Endothelial cell of umbilical vein (primary cell): ENCODE measurements at regions not wholly inside any gene's neighbourhood (a gene's known extent, or its start where the extent isn't known, plus 50 kb on each side); places are given as distances from the start of the nearest gene placed in this dataset.
"Not testable (repeated sequence)": the region's sequence is repeated elsewhere in the genome, so short reads cannot be mapped to it uniquely, and the experiment has no call there.

Experiments used
- BruUV-seq: library from RNA; stranded (reverse); fragments of 400-500 nt; replicated peaks from 2 replicates; lab custom pipeline; 2021; lab: Mats Ljungman, UMichigan
- CTCF ChIA-PET: fragments of 300-600, 350-600 bp; sonication (Branson Sonifier 250); formaldehyde crosslinking; loops from one replicate; lab custom pipeline; 2021; ENCODE audit warnings: antibody characterized with exemption, inconsistent platforms; lab: Charles Lee
- POLR2A ChIA-PET: fragments of 300-600, 350-600 bp; sonication (Branson Sonifier 250); formaldehyde crosslinking; loops from one replicate; lab custom pipeline; 2021; ENCODE audit warnings: antibody characterized with exemption, inconsistent platforms; lab: Charles Lee
- DNase-seq: peaks from one replicate; pipeline ENCODE4 v3.0.0-alpha.2; 2011; ENCODE audit warnings: low read depth, low spot score
- FAIRE-seq: peaks from 2 replicates; lab custom pipeline; 2011; peaks lifted over from hg19 to GRCh38; lab: Jason Lieb, UNC
- H2AFZ ChIP-seq: 2 replicates; pipeline ENCODE4 v1.6.0; 2012; ENCODE audit warnings: low read depth, low read length, control low read depth, inconsistent platforms
- H3K27ac ChIP-seq: 2 replicates; pipeline ENCODE4 v1.5.1; 2011; ENCODE audit warnings: low read depth, mild to moderate bottlenecking, control low read depth, low read length, moderate library complexity; ENCODE audit not compliant: insufficient read depth
- H3K27me3 ChIP-seq, 2 experiments: 2 replicates each; pipeline versions ENCODE4 v1.6.0 to v1.6.1; 2011; ENCODE audit warnings: low read length in 2 of 2, mixed read lengths in 1 of 2; ENCODE audit not compliant: control insufficient read depth in 2 of 2, insufficient read depth in 2 of 2
- H3K36me3 ChIP-seq, 2 experiments: 2 replicates in 1 of 2; 3 replicates in 1 of 2; pipeline ENCODE4 v1.5.1; 2011; ENCODE audit warnings: low read length in 2 of 2, mild to moderate bottlenecking in 1 of 2, moderate library complexity in 1 of 2; ENCODE audit not compliant: control insufficient read depth in 2 of 2, insufficient read depth in 2 of 2; ENCODE audit errors: extremely low read depth in 1 of 2
- H3K4me1 ChIP-seq: 3 replicates; pipeline ENCODE4 v1.5.1; 2011; ENCODE audit warnings: mild to moderate bottlenecking, low read length; ENCODE audit not compliant: control insufficient read depth, insufficient read depth; ENCODE audit errors: extremely low read depth
- H3K4me2 ChIP-seq: 2 replicates; pipeline ENCODE4 v1.6.1; 2011; ENCODE audit warnings: low read length, control low read depth, mixed read lengths; ENCODE audit not compliant: insufficient read depth
- H3K4me3 ChIP-seq, 3 experiments: fragments of 200-600 bp in 1 of 3; sonication (generic), shearing (Covaris generic) in 1 of 3; replicated peaks in 1 of 3; 2 replicates each; pipeline ENCODE4 v1.5.1; 2011 to 2016; ENCODE audit warnings: control low read depth in 3 of 3, low read length in 3 of 3, mild to moderate bottlenecking in 2 of 3, inconsistent platforms in 1 of 3, low read depth in 1 of 3, moderate library complexity in 1 of 3; ENCODE audit not compliant: insufficient read depth in 1 of 3
- H3K79me2 ChIP-seq: 2 replicates; pipeline ENCODE4 v1.6.0; 2012; ENCODE audit warnings: low read length, inconsistent platforms; ENCODE audit not compliant: control insufficient read depth, insufficient read depth
- H3K9ac ChIP-seq: replicated peaks from 2 replicates; pipeline ENCODE3; 2011; ENCODE audit warnings: low read length, control low read depth; ENCODE audit not compliant: insufficient read depth; ENCODE audit errors: extremely low read depth
- H3K9me1 ChIP-seq: replicated peaks from 3 replicates; pipeline ENCODE4 v1.6.0; 2011; ENCODE audit warnings: mild to moderate bottlenecking, low read length; ENCODE audit not compliant: control insufficient read depth, insufficient read depth; ENCODE audit errors: extremely low read depth
- H3K9me3 ChIP-seq: replicated peaks from 2 replicates; pipeline ENCODE4 v1.5.1; 2012; ENCODE audit warnings: low read length, inconsistent platforms; ENCODE audit not compliant: control insufficient read depth, insufficient read depth
- H4K20me1 ChIP-seq: replicated peaks from 2 replicates; pipeline ENCODE3; 2011; ENCODE audit warnings: mild to moderate bottlenecking, low read length; ENCODE audit not compliant: control insufficient read depth, insufficient read depth; ENCODE audit errors: extremely low read depth
- dilution Hi-C: fragments of 300-500 bp; cut with MboI; formaldehyde crosslinking; loops from one replicate; pipeline ENCODE4 v1.15.0; 2019; ENCODE audit warnings: low sequenced_read_pairs; ENCODE audit not compliant: extremely low pct_ligation_motif_present
- intact Hi-C: fragments of 100-400 bp; cut with micrococcal nuclease; formaldehyde crosslinking; loops from one replicate; pipeline ENCODE4 v1.10.0; 2022

DNA sequence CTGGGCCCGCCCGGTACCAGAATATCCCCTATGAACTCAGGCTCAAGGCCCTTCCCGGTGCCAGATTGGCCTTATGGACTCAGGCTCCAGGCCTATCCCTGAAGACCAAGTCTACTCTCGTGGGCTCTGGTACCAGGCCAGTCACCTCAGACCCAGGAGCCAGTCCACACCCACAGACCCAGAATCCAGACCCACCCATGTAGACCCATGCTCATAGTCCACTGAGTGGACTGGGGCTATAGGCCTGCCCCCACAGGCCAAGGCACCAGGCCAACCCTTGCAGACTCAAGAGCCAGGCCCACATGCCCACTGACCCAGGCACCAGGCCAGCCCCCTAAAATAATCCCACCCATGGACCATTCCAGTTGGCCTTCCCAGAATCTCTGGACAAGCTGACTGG is 296.1 kb downstream of the CNTNAP3B start:
- POLR2A ChIA-PET, H3K4me1 ChIP-seq, DNase-seq, H3K9me3 ChIP-seq, BruUV-seq, H3K4me2 ChIP-seq, FAIRE-seq, H3K4me3 ChIP-seq, CTCF ChIA-PET, H3K27me3 ChIP-seq, dilution Hi-C loops, intact Hi-C loops, H3K9me1 ChIP-seq, H3K79me2 ChIP-seq, H4K20me1 ChIP-seq, H2AFZ ChIP-seq, H3K27ac ChIP-seq, H3K9ac ChIP-seq, H3K36me3 ChIP-seq: not testable (repeated sequence)

DNA sequence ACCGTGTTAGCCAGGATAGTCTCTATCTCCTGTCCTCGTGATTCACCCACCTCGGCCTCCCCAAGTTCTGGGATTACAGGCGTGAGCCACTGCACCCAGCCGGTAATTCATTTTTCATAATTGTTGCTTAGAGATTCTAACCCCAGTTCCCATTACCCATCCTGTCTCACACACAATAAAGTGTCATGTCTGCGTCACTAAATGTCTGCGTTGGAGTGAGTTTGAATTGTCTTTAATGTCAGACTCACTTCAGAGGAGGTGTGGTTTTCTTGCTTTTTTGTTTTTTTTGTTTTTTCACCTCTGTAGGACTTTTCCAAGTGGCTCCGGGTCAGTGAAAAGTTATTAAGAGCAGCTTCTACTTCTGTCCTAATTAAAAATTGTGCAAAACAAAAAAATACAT is 304.5 kb downstream of the CNTNAP3B start:
- H2AFZ ChIP-seq, H3K4me2 ChIP-seq, BruUV-seq, H3K9me3 ChIP-seq, H3K4me3 ChIP-seq, H3K9ac ChIP-seq, POLR2A ChIA-PET, H4K20me1 ChIP-seq, H3K27me3 ChIP-seq, H3K36me3 ChIP-seq, DNase-seq, FAIRE-seq, H3K79me2 ChIP-seq, H3K4me1 ChIP-seq, H3K9me1 ChIP-seq, dilution Hi-C loops, H3K27ac ChIP-seq, CTCF ChIA-PET, intact Hi-C loops: not testable (repeated sequence)

DNA sequence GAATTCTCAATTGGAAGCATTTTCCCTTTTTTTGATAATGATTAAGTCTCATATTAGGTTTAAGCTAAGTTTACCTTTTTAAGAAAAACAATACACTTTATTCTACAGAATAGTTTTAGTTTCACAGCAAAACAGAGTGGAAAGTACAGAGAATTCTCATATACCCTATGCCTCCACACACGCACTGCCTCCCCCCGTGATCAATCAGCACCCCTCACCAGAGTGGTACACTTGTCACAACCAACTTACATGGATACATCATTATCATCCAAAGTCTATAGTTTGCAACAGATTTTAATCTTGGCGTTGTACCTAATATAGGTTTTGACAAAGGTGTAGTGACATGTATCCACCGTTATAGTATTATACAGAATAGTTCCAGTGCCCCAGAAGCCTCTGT is 326.5 kb downstream of the CNTNAP3B start:
- CTCF ChIA-PET, H3K79me2 ChIP-seq, BruUV-seq, intact Hi-C loops, H3K36me3 ChIP-seq, H3K27me3 ChIP-seq, H3K4me1 ChIP-seq, H3K9ac ChIP-seq, H3K9me1 ChIP-seq, H4K20me1 ChIP-seq, H3K4me3 ChIP-seq, H3K9me3 ChIP-seq, H3K27ac ChIP-seq, dilution Hi-C loops, DNase-seq, H3K4me2 ChIP-seq, POLR2A ChIA-PET, H2AFZ ChIP-seq, FAIRE-seq: not testable (repeated sequence)

DNA sequence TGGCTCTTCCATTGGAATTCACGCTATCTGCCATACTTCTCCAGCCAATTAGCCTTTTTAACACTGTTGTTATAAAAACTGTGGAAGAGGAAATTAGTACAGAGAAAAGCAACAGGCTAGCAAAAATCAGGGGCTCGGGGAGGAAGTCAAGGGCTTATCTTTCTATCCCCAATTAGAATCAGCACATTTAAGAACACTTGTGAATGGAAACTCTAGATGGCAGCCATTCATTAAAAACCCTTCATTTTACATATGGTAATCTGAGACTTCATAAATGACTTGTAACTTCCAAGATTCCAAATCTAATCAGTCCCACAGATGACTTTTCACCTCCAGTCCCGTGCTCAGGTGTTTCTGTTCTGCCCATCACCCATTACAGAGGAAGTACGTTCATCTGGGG is 330.5 kb downstream of the CNTNAP3B start:
- not testable (repeated sequence) for H3K27ac ChIP-seq

More for the DNA sequence above, 330.5 kb downstream of the CNTNAP3B start:
- H3K27me3 ChIP-seq, H3K9me1 ChIP-seq, intact Hi-C loops, H3K9me3 ChIP-seq, H3K4me1 ChIP-seq, H3K4me2 ChIP-seq, H3K4me3 ChIP-seq, H4K20me1 ChIP-seq, H2AFZ ChIP-seq, H3K79me2 ChIP-seq, FAIRE-seq, CTCF ChIA-PET, dilution Hi-C loops, BruUV-seq, POLR2A ChIA-PET, H3K36me3 ChIP-seq, H3K9ac ChIP-seq: not testable (repeated sequence)
- peak; percentile 60 for DNase-seq
